Calu3 (cell line): ENCODE measurements at regions not wholly inside any gene's neighbourhood (a gene's known extent, or its start where the extent isn't known, plus 50 kb on each side); places are given as distances from the start of the nearest gene placed in this dataset.
A peak's percentile ranks its signal among the peaks of the same experiment; 100 is the strongest.

Experiments used
- BruUV-seq: library from RNA; stranded (reverse); fragments of 400-500 nt; replicated peaks from 2 replicates; lab custom pipeline; 2021; lab: Mats Ljungman, UMichigan
- CTCF ChIA-PET: fragments of 300-600 bp; sonication (Branson Sonifier 250); formaldehyde crosslinking; loops from one replicate; lab custom pipeline; 2022; ENCODE audit warnings: antibody characterized with exemption; lab: Charles Lee
- DNase-seq: peaks from one replicate; pipeline ENCODE4 v3.0.0; 2022
- H3K27ac Mint-ChIP-seq: one replicate; pipeline ENCODE4 v1.8.0; 2022; ENCODE audit warnings: mixed read lengths; ENCODE audit not compliant: unreplicated experiment
- H3K27me3 Mint-ChIP-seq: one replicate; pipeline ENCODE4 v1.8.0; 2022; ENCODE audit warnings: mixed read lengths; ENCODE audit not compliant: unreplicated experiment
- H3K36me3 Mint-ChIP-seq: one replicate; pipeline ENCODE4 v1.8.0; 2022; ENCODE audit warnings: mild to moderate bottlenecking, moderate library complexity, mixed read lengths; ENCODE audit not compliant: insufficient read depth, unreplicated experiment
- H3K4me1 Mint-ChIP-seq: one replicate; pipeline ENCODE4 v1.8.0; 2022; ENCODE audit warnings: mild to moderate bottlenecking, low read depth, mixed read lengths; ENCODE audit not compliant: unreplicated experiment
- H3K4me3 Mint-ChIP-seq: one replicate; pipeline ENCODE4 v1.8.0; 2022; ENCODE audit warnings: mild to moderate bottlenecking, low read depth, moderate library complexity, mixed read lengths; ENCODE audit not compliant: unreplicated experiment
- H3K9me3 Mint-ChIP-seq: one replicate; pipeline ENCODE4 v1.8.0; 2022; ENCODE audit warnings: low read depth, mixed read lengths; ENCODE audit not compliant: unreplicated experiment
- CTCF ChIP-seq: fragments of 200-600 bp; IDR thresholded peaks from one replicate; pipeline ENCODE4 v1.8.0; 2022; ENCODE audit warnings: antibody characterized with exemption; ENCODE audit not compliant: unreplicated experiment
- intact Hi-C: fragments of 100-400 bp; cut with micrococcal nuclease; formaldehyde crosslinking; loops from one replicate; pipeline ENCODE4 v1.10.0; 2022; ENCODE audit not compliant: unreplicated experiment

GRCh38 chr10:30219971-30220751 is 128.9 kb downstream of the MTPAP start:
- no TSS peak for BruUV-seq
- peak overlapping the region; percentile 64 for H3K4me3 Mint-ChIP-seq
- no peak overlapping the region for H3K27ac Mint-ChIP-seq
- DNase-seq = peak; percentile 16
- peaks cover 12% of the 10 kb centered on the region for H3K4me1 Mint-ChIP-seq
- TF ChIP-seq CTCF = no peak
- CTCF ChIA-PET = interaction anchor here (0.7 kb wide), 1 partner anchor 10 kb away, joined by 3 read pairs; no protein-coding TSS in a partner anchor
- H3K9me3 Mint-ChIP-seq = peaks cover 3% of the 10 kb centered on the region
- H3K27me3 Mint-ChIP-seq = peaks cover 14% of the 10 kb centered on the region
- intact Hi-C loops = loop anchor here (10.0 kb wide), 1 partner anchor 295 kb away; no protein-coding TSS in a partner anchor
- H3K36me3 Mint-ChIP-seq = no peaks in the 10 kb centered on the region

DNA sequence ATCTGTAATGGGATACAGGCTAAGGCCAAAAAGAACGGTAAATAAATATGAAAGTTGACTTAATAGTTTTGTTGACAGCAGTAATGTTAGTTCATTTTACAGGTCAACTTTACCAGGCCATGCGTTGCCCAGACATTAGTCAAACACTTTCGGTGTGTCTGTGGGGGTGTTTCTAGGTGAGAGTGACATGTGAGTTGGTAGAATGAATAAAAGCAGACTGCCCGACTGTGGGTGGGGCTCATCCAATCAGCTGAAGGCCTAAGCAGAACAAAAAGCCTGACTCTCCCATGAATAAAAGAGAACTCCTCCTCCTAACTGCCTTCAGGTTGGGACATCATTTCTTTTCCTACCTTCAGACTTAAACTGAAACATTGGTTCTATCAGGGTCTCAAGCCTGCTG is 132.3 kb downstream of the MTPAP start:
- H3K9me3 Mint-ChIP-seq = peaks cover 3% of the 10 kb centered on the region

DNA sequence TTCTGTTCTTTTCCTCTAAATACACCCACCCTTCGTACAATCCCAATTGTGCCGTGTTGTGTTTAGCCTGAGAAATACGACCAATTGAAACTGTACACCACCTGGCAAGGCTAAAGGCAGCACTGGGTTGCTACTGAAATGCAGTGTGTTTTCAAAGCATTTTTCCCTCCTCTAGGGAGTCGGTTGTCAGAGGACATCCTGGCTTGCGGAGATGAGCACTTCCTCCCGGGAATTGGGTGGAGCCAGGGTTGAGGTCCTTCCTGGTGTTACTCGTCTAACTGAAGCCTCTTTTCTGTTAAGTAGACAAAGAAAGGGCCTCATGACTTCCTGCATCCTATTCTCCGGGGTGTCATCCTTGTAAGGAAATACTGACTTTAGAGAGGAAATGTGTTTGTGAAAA is 133.5 kb downstream of the MTPAP start:
- Mint-ChIP-seq H3K27ac (no peak overlapping the region), H3K9me3 (peaks cover 3% of the 10 kb centered on the region), H3K36me3 (no peaks in the 10 kb centered on the region), H3K4me1 (peaks cover 11% of the 10 kb centered on the region), H3K4me3 (no peak overlapping the region), H3K27me3 (peaks cover 16% of the 10 kb centered on the region)
- no peak for TF ChIP-seq CTCF
- DNase-seq = no peak
- CTCF ChIA-PET = no interaction called here
- intact Hi-C loops = no loop called here
- BruUV-seq = no TSS peak

More for the DNA sequence above, 132.3 kb downstream of the MTPAP start:
- no peaks in the 10 kb centered on the region for H3K36me3 Mint-ChIP-seq
- H3K27me3 Mint-ChIP-seq = peaks cover 4% of the 10 kb centered on the region
- H3K4me3 Mint-ChIP-seq = no peak overlapping the region
- no peak for TF ChIP-seq CTCF
- DNase-seq = no peak
- no TSS peak for BruUV-seq
- H3K4me1 Mint-ChIP-seq = peaks cover 12% of the 10 kb centered on the region
- intact Hi-C loops = no loop called here
- no peak overlapping the region for H3K27ac Mint-ChIP-seq
- CTCF ChIA-PET = no interaction called here

DNA sequence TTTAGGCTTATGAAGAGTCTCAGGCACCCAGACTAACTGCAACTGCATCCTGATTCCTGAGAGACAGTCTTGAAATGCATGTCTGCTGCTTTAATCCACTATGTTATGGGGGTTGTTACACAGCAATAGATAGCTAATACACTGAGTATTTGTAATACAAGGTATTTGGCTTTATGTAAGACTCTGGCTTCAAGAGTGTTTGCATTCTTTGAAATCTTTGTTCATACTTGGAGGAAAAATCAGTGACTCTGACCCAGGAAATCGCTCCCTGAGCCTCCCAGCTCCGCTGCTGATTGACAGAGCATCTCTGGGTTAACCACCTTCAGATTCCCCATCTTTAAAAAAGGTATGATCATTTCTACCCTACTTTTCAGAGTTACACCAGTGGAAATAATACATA is 133.9 kb downstream of the MTPAP start:
- Mint-ChIP-seq H3K9me3 (peaks cover 3% of the 10 kb centered on the region), H3K27me3 (peaks cover 21% of the 10 kb centered on the region), H3K4me1 (peaks cover 6% of the 10 kb centered on the region), H3K36me3 (no peaks in the 10 kb centered on the region), H3K4me3 (no peak overlapping the region), H3K27ac (no peak overlapping the region)
- CTCF ChIA-PET = no interaction called here
- TF ChIP-seq CTCF = no peak
- DNase-seq = no peak
- BruUV-seq = no TSS peak
- intact Hi-C loops = no loop called here
